GM19395 (cell line): ENCODE measurements at regions not wholly inside any gene's neighbourhood (a gene's known extent, or its start where the extent isn't known, plus 50 kb on each side); places are given as distances from the start of the nearest gene placed in this dataset.

Experiments
- ATAC-seq: cut with Tn5 transposase; IDR thresholded peaks from one replicate; pipeline ENCODE4 v1.9.1; 2021; ENCODE audit warnings: mild to moderate bottlenecking, moderate library complexity; ENCODE audit not compliant: unreplicated experiment

GRCh38 chr6:165729307-165729936 lies 66.4 kb upstream of the PDE10A start:
- peak; percentile 53 for ATAC-seq

GRCh38 chr6:165728216-165728615 lies 65.2 kb upstream of the PDE10A start:
- no peak for ATAC-seq

GRCh38 chr6:165726965-165727381 lies 63.9 kb upstream of the PDE10A start:
- ATAC-seq, result no peak

GRCh38 chr6:165726290-165726875 lies 63.3 kb upstream of the PDE10A start:
- ATAC-seq, result no peak

- no peak for ATAC-seq
Observed at GRCh38 chr6:165725201-165725600, 62.2 kb upstream of the PDE10A start.

GRCh38 chr6:165723326-165723725 lies 60.3 kb upstream of the PDE10A start:
- no peak for ATAC-seq

- no peak for ATAC-seq
Observed at GRCh38 chr6:165722022-165722421, 59.0 kb upstream of the PDE10A start.

GRCh38 chr6:165721356-165721755 lies 58.3 kb upstream of the PDE10A start:
- ATAC-seq, result no peak

GRCh38 chr6:165718491-165718891 lies 55.5 kb upstream of the PDE10A start:
- no peak for ATAC-seq

GRCh38 chr6:165717732-165718465 lies 54.9 kb upstream of the PDE10A start:
- no peak for ATAC-seq

GRCh38 chr6:165716886-165717285 lies 53.8 kb upstream of the PDE10A start:
- no peak for ATAC-seq

GRCh38 chr6:165715428-165715827 lies 52.4 kb upstream of the PDE10A start:
- no peak for ATAC-seq

GRCh38 chr6:165714907-165715306 lies 51.9 kb upstream of the PDE10A start:
- no peak for ATAC-seq

- ATAC-seq, result no peak
Observed at GRCh38 chr6:165713845-165714466, 50.9 kb upstream of the PDE10A start.
